ENCODE measurements at regions not wholly inside any gene's neighbourhood (a gene's known extent, or its start where the extent isn't known, plus 50 kb on each side); places are given as distances from the start of the nearest gene placed in this dataset.
"Not testable (repeated sequence)": the region's sequence is repeated elsewhere in the genome, so short reads cannot be mapped to it uniquely, and the experiment has no call there.

GRCh38 chr20:51955756-51956155 lies 153.4 kb upstream of the SALL4 start:
- DNase-seq = no peak

DNA sequence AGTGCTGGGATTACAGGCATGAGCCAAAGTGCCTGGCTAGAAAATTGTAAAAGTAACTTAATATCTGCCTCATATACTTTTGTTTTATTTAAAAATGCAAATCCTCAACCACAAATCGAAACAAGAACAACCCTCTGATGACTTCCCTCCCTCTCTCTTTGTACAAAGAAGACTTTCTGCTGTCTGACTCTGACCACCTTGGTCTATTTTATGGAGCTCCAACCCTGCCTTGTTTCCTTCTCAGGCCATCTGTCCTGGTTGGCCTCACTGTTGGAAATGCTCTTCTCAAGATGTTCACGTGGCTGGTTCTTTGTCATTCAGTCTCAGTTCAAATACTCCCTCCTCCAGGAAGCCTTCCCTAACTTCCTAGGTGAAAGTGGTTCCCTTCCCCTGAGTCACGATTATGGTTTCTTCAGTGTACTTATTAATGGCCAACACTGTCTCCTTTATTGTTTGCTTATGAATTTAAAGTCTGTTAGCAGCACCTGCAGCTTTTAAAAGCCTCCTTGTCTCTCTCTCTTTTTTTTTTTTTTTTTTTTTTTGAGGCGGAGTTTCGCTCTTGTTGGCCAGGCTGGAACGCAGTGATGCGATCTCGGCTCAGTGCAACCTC lies 151.5 kb upstream of the SALL4 start:
- no peak for DNase-seq

DNA sequence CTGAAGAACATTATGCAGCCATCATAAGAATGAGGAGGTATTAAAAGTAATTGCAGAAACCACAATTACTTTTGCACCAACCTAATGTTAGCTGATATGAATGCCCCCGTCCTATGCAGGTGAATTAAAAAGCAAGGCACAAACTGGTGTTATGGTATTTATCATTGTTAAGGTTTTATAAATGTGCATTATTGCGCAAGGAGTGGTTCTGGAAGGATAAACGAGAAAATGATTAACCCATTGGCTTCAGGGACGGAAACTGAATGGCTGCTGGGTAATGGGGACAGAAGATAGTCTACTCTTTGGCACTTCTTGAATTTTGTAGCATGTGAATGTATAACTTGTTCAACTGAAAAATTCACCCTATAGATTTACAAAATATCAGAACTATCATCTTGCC lies 148.6 kb upstream of the SALL4 start:
- no peak for DNase-seq

DNA sequence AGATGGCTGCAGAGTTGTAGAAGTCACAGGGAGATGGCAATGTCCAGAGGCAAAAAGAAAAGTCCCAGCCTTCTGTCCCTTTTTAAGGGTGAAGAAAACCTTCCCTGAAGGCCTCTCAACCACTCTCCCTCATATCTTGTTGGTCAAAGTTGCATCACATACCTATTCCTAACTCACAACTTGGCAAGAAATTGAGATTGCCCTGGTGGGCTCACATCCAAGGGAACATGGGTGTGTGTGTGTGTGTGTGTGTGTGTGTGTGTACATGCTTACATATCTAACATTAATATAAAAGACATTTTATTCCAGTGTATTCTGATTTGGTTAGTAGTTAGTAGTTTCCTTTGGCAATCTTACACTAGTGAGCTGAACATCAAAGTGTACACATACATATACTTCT lies 144.3 kb upstream of the SALL4 start:
- DNase-seq = no peak

- DNase-seq = no peak
These were observed 143.6 kb upstream of the SALL4 start for GRCh38 chr20:51945881-51946280.

GRCh38 chr20:51945177-51945576 lies 142.9 kb upstream of the SALL4 start:
- DNase-seq = no peak

- no peak for DNase-seq
These were observed 141.4 kb upstream of the SALL4 start for GRCh38 chr20:51943761-51944160.

- DNase-seq = not testable (repeated sequence)
These were observed 141.0 kb upstream of the SALL4 start for GRCh38 chr20:51943326-51943725.

DNA sequence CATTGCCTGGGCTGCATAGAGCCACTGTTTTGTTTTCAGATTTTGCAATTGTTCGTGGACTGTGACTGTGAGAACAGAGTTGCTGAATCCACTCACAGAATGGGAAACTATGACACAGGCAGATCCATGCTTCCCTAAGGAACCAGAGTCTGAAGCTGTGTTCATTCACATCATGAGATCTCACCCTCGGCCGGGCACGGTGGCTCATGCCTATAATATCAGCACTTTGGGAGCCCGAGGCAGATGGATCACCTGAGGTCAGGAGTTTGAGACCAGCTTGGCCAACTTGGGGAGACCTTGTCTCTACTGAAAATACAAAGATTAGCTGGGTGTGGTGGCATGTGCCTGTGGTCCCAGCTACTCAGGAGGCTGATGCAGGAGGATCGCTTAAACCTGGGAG lies 139.2 kb upstream of the SALL4 start:
- no peak for DNase-seq

GRCh38 chr20:51939259-51939585 lies 136.9 kb upstream of the SALL4 start:
- no peak for DNase-seq

DNA sequence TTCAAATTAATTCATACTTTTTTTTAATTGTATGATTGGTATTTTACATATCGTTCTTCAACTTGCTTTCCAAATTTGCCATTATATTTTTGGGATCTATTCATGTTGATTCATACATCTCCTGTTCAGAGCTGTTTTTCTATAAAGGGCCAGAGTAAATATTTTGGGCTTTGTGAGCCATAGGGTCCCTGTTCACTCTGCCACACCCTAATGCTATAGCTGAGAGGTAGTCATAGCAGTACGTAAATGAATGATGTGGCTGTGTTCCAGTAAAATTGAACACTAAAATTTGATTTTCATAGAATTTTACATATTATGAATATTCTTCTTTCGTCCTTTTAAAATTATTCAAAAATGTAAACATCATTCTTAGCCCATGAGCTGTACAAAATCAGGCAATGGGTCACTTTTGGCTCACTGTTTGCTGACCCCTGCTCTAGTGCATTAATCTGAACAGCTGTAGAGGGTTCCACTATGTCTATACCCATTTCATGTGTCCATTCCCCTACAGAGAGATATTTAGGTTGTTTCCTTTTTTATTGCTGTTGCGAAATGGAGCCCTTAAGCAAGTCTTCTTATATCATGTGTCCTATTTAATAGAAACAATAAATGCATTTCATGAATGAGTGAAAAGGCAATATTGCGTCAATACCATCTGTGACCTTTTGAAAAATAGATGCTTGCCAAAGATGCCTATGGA lies 136.4 kb upstream of the SALL4 start:
- DNase-seq = peak; percentile 4 to 7

DNA sequence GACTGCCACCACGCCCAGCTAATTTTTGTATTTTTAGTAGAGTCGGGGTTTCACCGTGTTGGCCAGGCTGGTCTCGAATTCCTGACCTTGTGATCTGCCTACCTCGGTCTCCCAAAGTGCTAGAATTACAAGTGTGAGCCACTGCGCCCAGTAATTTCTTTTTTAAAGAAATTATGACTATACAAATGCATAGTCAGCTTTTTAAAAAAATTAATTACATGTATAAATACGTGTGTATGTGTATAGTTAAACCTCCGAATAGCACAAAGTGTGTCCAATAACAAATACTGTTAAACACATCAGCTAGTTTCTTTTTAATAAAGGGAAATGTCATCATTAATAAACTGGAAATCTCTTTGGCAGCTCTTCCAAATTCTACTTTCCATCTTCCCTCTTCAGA lies 135.5 kb upstream of the SALL4 start:
- no peak for DNase-seq

GRCh38 chr20:51936377-51936776 lies 134.1 kb upstream of the SALL4 start:
- no peak for DNase-seq

DNA sequence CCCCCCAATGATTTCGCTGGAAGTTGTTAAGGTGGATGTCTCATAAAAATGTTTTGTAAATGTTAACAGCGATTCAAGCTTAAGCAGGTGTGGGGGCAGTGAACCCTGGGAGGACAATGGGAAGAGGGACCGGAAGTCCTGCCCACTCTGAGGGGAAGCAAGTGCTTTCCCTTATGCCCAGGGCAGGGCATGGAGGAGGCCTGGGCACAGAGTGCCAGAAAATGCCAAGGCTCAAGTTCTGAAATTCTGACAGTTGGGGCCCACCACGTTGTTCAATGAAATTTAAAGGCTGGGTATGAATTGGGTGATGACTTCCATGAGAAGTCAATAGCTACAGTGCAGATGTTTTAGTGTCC lies 132.7 kb upstream of the SALL4 start:
- DNase-seq = no peak

DNA sequence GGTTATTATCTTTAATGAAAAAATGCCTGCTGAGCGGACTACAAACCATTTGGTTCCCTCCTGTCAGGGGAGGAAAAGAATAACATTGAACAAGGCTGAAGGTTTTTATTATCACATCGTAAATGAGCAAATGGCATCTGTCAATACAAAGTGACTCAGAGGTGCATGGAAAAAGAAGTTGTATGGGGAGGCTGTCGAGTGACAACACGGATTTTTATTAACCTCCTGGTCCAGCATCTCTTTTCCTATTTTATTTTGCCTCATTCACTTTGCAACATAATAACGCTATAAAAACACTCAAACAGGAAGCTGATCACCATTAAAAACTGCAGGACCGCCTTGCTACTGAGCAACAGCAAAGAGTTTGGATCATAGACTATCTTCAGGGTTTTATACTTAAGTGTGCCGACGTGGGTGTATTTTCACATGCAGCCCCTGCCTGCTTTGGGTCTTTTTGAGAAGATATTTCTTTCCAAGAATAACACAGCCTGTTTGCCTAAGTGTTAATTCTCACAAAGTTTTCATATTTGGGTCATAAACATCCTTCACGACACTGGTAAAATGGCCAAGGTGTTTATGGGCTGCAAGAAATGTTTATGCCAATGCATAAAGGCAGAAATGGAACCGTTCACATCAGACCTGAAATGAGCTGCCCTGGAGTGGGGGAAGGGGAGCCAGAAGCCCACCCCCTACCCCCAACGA lies 132.1 kb upstream of the SALL4 start:
- no peak for DNase-seq

GRCh38 chr20:51931371-51931781 lies 129.1 kb upstream of the SALL4 start:
- DNase-seq = no peak

DNA sequence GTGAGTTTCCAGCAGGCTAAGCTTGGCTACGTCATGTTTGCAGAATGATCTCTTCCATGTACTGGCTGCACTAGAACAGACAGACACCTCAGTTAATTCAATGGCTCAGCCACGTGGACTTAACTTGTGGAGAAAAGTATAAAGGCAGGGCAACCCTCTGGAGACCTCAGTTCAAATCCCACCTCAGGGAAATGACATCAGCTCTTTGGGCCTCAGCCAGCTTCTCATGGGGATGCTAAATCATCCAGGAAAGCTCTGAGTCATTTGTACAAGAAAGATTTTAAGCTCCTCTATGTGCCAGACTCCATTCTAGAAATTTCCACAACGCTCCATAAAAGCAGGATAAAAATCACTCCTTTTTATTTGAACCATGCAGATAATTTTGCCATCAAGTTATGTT lies 128.5 kb upstream of the SALL4 start:
- no peak for DNase-seq

DNA sequence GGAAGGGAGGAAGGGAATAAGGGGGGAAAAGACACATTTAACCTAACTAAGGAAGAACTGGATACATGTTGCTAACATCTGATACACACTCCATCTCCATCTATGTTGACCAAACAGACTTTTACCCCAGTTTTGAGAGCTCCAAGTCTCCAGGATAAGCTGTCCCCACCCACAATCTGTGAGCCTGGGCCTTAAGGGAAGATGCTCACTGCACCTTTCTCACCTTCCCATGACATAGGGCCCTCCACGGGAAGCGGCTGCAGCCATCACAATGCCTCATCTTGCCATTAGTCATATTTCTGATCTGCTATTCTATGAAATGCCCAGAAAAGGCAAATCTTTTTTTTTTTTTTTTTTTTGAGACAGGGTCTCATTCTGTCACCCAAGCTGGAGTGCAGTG lies 126.6 kb upstream of the SALL4 start:
- DNase-seq = no peak

GRCh38 chr20:51927970-51928369 lies 125.6 kb upstream of the SALL4 start:
- DNase-seq = not testable (repeated sequence)

DNA sequence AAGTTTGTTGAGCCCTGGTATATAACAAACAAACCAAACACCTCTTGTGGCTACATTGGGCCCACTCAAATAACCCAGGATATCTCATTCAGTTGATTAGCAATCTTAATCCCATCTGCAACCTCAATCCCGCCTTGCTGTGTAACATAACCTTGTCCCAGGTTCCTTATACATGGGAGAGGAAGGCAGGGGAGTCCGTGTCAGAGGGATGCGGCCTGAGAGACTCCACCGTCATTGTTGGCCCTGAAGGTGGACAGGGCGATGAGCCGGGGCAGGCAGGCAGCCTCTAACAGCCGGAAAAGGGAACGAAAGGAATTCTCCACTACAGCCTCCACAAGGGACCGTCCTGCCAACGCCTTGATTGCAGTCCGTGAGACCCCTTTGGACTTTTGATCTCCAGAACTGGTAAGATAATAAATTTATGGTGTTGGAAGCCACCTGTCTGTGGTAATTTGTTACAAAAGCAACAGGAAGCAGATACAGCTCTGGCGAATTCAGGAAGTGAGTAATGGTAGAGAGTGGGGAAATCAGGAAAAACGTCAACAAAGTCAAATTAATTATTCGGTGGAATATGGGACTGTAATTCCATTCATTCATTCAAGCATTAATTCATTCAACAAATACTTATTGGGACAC lies 124.5 kb upstream of the SALL4 start:
- peak; percentile 8 for DNase-seq

GRCh38 chr20:51924509-51924908 lies 122.2 kb upstream of the SALL4 start:
- DNase-seq = no peak

GRCh38 chr20:51923633-51924032 lies 121.3 kb upstream of the SALL4 start:
- no peak for DNase-seq

DNA sequence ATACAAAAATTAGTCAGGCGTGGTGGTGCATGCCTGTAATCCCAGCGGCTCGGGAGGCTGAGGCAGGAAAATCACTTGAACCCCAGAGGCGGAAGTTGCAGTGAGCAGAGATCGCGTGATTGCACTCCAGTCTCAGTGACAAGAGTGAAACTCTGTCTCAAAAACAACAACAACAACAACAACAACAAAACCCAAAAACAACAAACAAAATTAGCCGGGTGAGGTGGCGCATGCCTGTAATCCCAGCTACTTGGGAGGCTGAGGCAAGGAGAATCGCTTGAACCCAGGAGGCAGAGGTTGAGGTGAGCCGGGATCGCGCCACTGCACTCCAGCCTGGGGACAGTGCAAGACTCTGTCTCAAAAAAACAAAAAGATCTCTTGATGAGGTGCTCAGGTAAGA lies 120.5 kb upstream of the SALL4 start:
- DNase-seq = not testable (repeated sequence)

GRCh38 chr20:51918561-51918960 lies 116.2 kb upstream of the SALL4 start:
- DNase-seq = no peak
